Activated T-cell treated with anti-CD3 and anti-CD28 coated beads for 48 hours (primary cell): ENCODE measurements at regions not wholly inside any gene's neighbourhood (a gene's known extent, or its start where the extent isn't known, plus 50 kb on each side); places are given as distances from the start of the nearest gene placed in this dataset.
"Not testable (repeated sequence)": the region's sequence is repeated elsewhere in the genome, so short reads cannot be mapped to it uniquely, and the experiment has no call there.

Experiments used
- DNase-seq: peaks from one replicate; pipeline ENCODE4 v3.0.0-alpha.2; 2020; ENCODE audit warnings: low read depth

GRCh38 chr14:89521988-89522387 is 105.0 kb upstream of the FOXN3 start:
- DNase-seq: no peak

- no peak for DNase-seq
Measured at GRCh38 chr14:89519040-89519439, 102.0 kb upstream of the FOXN3 start.

DNA sequence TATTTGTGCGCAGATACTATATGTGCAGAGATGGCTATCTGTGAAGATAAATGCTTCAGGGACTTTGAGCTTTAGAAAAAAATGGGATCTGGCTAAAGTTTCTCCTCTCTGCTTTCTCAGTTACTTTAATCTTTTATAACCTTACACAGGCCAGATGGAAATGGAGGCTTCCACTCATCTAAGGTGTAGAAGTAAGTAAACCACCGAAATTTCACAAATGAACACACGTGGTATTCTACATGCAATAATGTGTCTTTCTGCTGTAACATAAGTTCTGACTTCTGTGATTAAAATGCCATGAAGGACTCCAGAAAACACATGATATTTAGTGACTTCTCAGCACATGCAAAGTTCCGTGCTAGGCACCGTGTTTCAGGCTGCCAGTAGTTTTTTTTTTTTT is 99.1 kb upstream of the FOXN3 start:
- DNase-seq: no peak

GRCh38 chr14:89514601-89515000 is 97.6 kb upstream of the FOXN3 start:
- no peak for DNase-seq

DNA sequence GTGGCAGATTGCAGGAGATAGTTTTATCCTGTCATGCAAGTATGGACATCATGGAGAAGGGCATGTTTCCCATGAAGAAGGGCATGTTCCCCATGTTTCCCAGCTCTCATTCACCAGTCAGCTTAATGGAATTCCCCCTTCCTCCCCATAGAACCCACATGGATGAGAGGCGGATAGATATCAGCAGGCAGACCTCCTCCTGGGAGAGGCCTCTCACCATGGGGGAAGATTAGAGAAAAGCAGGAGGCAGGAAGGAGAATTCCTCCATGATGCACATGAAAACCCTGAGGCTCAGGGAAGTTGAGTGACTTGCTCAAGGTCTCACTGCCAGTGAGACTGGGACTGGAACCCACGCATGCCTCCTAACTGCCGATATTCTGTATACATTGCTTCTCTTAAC is 92.9 kb upstream of the FOXN3 start:
- DNase-seq: no peak

DNA sequence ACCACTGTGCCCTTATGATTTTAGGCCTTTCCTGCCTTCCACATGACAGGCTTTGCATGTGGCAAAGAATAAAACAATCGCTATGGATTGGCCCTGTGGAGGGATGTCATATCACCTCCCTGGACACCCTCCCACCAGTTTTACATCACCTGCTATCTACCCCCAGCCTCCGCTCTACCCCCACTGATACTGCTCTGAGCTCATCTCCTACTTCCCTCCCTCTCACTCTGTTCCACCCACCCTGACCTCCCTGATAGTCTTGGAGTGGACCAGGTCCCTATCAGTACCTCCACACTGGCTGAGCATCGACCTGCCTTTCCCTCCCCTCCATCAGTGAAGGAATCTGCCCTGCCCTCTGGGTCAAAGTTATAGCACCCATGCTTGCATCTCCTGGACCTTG is 91.8 kb upstream of the FOXN3 start:
- DNase-seq: no peak

DNA sequence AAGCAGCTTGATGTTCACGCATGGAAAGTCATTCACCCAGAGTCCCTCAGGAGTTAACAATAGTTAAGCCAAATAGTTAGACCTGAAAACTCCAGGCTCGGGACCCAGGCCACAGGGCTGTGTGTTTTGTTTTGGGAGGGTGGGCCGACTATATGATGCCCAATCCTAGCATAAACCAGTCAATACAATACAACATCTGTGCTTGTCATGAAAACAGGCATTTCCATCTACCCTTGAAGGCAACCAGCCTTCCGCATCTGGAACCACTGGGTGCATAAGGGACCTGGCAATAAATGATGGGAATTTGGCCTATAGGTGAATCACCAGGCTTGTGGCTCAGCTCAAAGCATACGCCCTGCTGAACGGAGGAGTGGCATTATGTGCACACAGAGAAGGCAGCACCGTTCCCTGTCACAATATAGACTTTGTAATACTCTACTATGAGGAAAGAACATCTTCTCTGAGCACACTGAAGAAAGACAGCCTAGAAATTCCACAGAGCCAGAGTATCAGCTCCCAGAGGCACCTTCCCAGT is 91.0 kb upstream of the FOXN3 start:
- DNase-seq: no peak

- no peak for DNase-seq
Measured at GRCh38 chr14:89507521-89507920, 90.5 kb upstream of the FOXN3 start.

GRCh38 chr14:89506891-89507452 is 89.9 kb upstream of the FOXN3 start:
- DNase-seq: not testable (repeated sequence)

DNA sequence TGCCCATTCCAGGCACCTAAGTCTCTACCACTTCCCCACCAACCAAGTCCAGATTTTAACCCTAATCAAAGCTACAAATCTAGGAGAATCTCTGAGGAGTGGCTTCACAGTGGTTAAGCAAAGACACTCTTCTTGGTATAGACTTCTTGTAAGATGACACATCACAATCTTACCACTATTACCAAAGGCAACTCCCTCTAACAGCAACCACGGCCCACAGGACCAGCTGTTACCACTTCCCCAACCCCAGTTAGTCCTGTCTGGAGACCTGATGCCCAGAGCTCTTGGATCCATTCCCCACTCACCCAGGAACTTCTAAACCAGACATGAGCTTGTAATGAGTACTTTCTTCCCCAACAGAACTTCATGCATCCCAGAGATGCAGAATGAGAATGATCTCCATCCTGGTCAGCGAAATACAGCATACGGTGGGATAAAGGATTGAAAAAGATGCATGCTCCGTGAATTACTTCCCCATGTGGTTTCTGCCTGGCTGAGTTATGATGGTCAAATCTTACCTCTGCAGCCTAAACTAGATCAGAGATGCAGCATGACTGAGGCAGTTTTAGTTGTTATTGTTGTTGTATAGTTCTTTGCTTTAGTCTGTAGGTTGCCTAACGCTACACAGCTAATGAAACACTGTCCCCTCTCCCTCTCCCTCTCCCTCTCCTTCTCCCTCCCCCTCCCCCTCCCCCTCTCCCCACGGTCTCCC is 87.7 kb upstream of the FOXN3 start:
- DNase-seq: no peak

DNA sequence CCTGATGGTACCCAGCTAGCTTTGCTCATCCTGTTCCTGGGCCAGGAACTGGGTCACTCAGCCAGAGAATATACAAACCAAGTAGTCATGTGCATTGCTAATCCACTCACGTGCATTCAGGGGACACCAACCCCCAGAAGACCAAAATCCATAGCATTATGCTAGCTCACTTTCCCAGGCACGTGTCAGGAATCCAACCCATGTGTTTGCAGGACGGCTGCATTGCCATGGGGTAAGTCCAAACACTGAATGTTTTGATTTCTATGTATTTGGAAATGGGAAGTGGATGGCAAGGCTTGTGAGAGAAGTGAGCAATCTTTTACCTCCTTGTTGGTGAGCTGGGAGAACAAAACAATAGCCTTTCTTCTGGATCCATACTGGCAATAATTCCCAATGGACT is 87.1 kb upstream of the FOXN3 start:
- no peak for DNase-seq

- DNase-seq: no peak
Measured at GRCh38 chr14:89503431-89503996, 86.5 kb upstream of the FOXN3 start.

GRCh38 chr14:89502966-89503365 is 85.9 kb upstream of the FOXN3 start:
- DNase-seq: no peak

DNA sequence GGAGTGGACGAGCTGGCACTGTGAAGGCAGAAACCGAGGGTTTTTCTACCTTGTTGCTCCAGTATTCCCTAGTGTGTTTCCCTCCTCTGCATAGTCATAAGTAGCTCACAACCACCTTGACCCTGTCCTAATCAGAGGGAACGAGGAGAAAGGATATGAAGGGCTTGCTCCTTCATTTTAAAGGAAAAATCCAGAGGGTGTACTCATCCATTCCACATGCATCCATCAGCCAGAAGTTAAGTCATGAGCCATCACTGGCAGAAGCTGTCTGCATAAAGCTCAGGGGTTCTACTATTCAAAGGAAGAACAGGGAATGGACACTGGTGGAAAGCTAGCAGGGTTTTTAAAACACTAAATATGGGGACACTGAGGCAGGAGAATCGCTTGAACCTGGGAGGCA is 84.3 kb upstream of the FOXN3 start:
- no peak for DNase-seq

GRCh38 chr14:89500303-89500702 is 83.3 kb upstream of the FOXN3 start:
- no peak for DNase-seq

- DNase-seq: no peak
Measured at GRCh38 chr14:89498878-89499277, 81.8 kb upstream of the FOXN3 start.

DNA sequence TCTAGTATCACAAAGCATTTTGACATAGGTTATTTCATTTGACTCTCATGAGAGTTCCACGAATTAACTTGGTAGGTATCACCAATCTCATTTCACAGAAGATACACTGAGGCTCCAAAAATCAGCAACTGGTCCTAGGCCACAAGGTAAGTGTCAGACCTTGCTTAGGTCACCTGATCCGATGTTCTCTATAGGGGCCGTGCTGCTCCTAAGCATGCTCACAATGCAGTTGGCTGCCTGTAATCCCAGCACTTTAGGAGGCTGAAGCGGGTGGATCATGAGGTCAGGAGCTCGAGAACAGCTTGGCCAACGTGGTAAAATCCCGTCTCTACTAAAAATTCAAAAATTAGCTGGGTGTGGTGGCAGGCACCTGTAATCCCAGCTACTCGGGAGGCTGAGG is 78.7 kb upstream of the FOXN3 start:
- no peak for DNase-seq

- DNase-seq: no peak
Measured at GRCh38 chr14:89493877-89494634, 77.0 kb upstream of the FOXN3 start.

DNA sequence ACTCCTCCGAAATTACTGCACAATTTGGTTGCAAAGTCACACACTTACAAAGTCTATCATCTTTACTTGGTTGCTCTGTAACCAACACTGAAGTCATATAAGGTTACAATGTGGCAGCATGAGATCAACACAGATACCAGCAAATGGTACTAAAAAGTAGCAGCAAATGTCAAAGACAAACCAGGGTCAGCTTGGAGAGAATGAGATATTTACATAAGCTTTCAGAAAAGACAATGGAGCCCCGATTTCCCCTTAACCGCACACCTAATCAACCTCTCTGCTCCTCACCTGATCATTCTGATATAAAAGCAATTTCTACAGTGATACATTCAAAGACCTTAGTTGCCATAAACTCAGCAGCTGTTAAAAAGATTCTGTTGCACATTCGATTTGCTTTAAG is 76.4 kb upstream of the FOXN3 start:
- DNase-seq: no peak

- DNase-seq: no peak
Measured at GRCh38 chr14:89491711-89492381, 74.8 kb upstream of the FOXN3 start.

- no peak for DNase-seq
Measured at GRCh38 chr14:89490466-89490865, 73.4 kb upstream of the FOXN3 start.

DNA sequence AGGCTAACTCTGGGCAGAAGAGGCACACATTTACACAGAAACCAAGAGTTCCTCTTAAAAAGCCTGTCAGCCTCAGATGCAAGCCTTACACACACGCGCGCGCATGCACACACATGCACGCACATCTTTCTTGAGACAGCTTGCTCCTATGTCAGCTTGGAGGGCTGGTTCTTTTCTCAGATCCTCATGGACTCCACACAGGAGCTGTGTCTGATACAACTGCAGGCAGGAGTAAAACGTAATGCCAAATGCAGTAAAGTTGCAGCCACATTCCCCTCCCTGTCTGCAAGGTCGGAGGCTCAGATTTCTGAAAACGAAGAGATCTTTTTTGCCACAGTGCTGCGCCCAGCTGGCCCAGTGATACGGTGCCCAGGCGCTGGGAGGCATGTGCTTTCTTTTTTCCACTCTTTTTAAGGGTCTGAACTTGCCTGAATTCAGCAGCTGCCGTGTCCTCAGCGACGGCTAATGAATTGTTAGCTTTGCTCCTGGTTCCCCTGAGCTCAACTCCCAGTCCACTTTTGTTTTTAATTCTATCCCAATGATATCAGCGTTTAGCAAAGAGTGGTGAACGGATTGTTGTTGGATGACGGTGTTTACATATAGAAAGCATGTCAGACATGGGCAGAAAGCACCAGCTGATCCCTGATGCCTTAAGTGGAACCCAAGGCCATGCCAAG is 72.9 kb upstream of the FOXN3 start:
- DNase-seq: no peak
